ENCODE measurements at regions not wholly inside any gene's neighbourhood (a gene's known extent, or its start where the extent isn't known, plus 50 kb on each side); places are given as distances from the start of the nearest gene placed in this dataset.

DNA sequence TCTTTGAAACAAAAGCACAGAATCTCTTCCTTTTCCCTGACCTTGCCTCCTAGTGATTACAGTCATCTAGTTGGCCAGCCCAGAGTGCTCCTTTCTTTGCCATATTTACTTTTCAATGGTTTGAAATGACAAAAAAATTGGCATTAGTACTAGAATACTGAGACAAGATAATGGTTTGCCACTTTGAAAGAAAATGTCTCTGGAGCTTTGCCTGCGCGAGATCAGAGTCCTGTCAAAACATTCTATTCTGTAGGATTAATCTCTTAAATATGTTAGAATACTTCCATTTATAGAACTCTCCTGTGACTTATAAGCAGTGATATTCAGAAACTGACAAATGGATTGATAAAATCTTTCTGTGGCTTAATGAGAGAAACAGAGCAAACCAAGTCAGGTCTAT, 484.0 kb upstream of the IZUMO3 start:
- TF ChIP-seq EZH2 (IDR thresholded peaks at IDR 0.05; ENCODE audit: low read length, unreplicated experiment) = no peak
- TF ChIP-seq, protein P1, sequence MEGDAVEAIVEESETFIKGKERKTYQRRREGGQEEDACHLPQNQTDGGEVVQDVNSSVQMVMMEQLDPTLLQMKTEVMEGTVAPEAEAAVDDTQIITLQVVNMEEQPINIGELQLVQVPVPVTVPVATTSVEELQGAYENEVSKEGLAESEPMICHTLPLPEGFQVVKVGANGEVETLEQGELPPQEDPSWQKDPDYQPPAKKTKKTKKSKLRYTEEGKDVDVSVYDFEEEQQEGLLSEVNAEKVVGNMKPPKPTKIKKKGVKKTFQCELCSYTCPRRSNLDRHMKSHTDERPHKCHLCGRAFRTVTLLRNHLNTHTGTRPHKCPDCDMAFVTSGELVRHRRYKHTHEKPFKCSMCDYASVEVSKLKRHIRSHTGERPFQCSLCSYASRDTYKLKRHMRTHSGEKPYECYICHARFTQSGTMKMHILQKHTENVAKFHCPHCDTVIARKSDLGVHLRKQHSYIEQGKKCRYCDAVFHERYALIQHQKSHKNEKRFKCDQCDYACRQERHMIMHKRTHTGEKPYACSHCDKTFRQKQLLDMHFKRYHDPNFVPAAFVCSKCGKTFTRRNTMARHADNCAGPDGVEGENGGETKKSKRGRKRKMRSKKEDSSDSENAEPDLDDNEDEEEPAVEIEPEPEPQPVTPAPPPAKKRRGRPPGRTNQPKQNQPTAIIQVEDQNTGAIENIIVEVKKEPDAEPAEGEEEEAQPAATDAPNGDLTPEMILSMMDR (conservative IDR thresholded peaks at IDR 0.05; ENCODE audit: low read depth, low read length) = no peak

All from PC-3 (cell line).